ENCODE measurements at regions not wholly inside any gene's neighbourhood (a gene's known extent, or its start where the extent isn't known, plus 50 kb on each side); places are given as distances from the start of the nearest gene placed in this dataset.

DNA sequence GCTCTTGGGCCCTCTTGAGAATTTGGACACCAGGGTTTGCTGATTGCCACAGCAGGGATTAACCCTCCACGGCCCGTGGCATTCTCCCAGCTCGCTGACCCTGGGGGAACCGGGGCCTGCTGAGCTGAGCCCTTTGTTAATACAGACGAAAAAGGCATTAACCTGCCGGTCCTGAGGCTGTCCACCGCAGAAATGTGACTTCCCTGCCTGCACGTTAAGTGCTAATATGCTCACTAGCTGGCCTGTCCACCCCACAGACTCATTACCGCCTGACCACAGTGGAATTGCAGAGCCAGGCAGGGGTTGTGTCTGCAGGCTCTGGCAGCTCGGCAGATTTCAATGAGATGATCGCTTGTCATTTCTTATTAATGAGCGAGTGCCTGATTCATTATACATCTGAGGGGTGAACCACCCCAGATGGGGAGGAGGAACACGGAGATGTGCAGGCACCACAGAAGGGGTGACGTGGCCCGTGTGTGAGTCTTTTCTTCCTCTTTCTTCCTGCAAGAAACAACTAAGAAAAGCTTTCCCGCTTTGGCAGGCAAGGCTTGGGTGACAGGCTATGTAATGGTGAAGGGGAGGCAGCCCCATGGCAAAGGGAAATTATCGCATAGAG is 126.0 kb downstream of the GLI2 start:
- Mint-ChIP-seq H3K9me3 (no peaks in the 10 kb centered on the region), H3K27me3 (ENCODE audit: low read depth) (no peaks in the 10 kb centered on the region), H3K4me1 (peaks cover 41% of the 10 kb centered on the region), H3K27ac (peak overlapping the region; percentile 47), H3K36me3 (peaks cover 4% of the 10 kb centered on the region), H3K4me3 (no peak overlapping the region)
- no peak for DNase-seq (ENCODE audit: low spot score in 2 of 2, unreplicated experiment in 2 of 2)
- no peak for TF ChIP-seq CTCF (IDR thresholded peaks at IDR 0.05; ENCODE audit: unreplicated experiment)

- TF ChIP-seq CTCF (IDR thresholded peaks at IDR 0.05; ENCODE audit: unreplicated experiment) = no peak
- H3K27ac Mint-ChIP-seq = no peak overlapping the region
- peaks cover 45% of the 10 kb centered on the region for H3K4me1 Mint-ChIP-seq
- H3K9me3 Mint-ChIP-seq = no peaks in the 10 kb centered on the region
- H3K36me3 Mint-ChIP-seq = peaks cover 4% of the 10 kb centered on the region
- no peak for DNase-seq (ENCODE audit: low spot score in 2 of 2, unreplicated experiment in 2 of 2)
- no peaks in the 10 kb centered on the region for H3K27me3 Mint-ChIP-seq (ENCODE audit: low read depth)
- no peak overlapping the region for H3K4me3 Mint-ChIP-seq
These were observed 126.8 kb downstream of the GLI2 start for GRCh38 chr2:120862201-120863060.

- H3K9me3 Mint-ChIP-seq = no peaks in the 10 kb centered on the region
These were observed 127.5 kb downstream of the GLI2 start for GRCh38 chr2:120863146-120863545.

GRCh38 chr2:120863661-120864320 is 128.1 kb downstream of the GLI2 start:
- no peak overlapping the region for H3K4me3 Mint-ChIP-seq
- H3K27ac Mint-ChIP-seq = no peak overlapping the region
- H3K4me1 Mint-ChIP-seq = peaks cover 46% of the 10 kb centered on the region
- no peak for DNase-seq (ENCODE audit: low spot score in 2 of 2, unreplicated experiment in 2 of 2)
- H3K27me3 Mint-ChIP-seq (ENCODE audit: low read depth) = no peaks in the 10 kb centered on the region
- TF ChIP-seq CTCF (IDR thresholded peaks at IDR 0.05; ENCODE audit: unreplicated experiment) = no peak
- H3K36me3 Mint-ChIP-seq = peaks cover 4% of the 10 kb centered on the region
- H3K9me3 Mint-ChIP-seq = no peaks in the 10 kb centered on the region

More at GRCh38 chr2:120863146-120863545, 127.5 kb downstream of the GLI2 start:
- no peak overlapping the region for H3K27ac Mint-ChIP-seq
- no peak for DNase-seq (ENCODE audit: low spot score in 2 of 2, unreplicated experiment in 2 of 2)
- H3K36me3 Mint-ChIP-seq = peaks cover 4% of the 10 kb centered on the region
- peaks cover 46% of the 10 kb centered on the region for H3K4me1 Mint-ChIP-seq
- H3K27me3 Mint-ChIP-seq (ENCODE audit: low read depth) = no peaks in the 10 kb centered on the region
- no peak overlapping the region for H3K4me3 Mint-ChIP-seq
- TF ChIP-seq CTCF (IDR thresholded peaks at IDR 0.05; ENCODE audit: unreplicated experiment) = no peak

DNA sequence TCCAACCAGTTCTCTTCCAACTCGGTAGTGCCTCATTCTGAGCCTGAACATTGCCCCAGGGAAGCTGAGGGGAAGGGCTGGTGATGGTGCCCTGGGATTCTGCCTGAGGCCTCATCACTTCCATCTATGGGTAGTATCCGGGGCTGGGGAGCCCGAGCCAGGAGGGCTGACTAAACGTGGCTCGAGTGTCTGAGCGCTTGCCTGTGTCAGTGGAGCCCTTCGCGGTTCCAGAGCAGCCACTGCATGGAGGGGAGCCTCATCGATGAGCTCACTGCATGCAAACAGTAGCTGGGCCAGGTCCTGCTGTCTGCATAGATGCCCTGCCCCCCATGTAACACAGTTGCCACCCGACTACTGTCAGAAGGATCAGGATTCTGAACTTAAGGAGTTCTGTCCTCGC is 129.3 kb downstream of the GLI2 start:
- H3K27ac Mint-ChIP-seq = no peak overlapping the region
- H3K4me1 Mint-ChIP-seq = peaks cover 49% of the 10 kb centered on the region
- H3K27me3 Mint-ChIP-seq (ENCODE audit: low read depth) = no peaks in the 10 kb centered on the region
- DNase-seq (ENCODE audit: low spot score in 2 of 2, unreplicated experiment in 2 of 2) = no peak
- TF ChIP-seq CTCF (IDR thresholded peaks at IDR 0.05; ENCODE audit: unreplicated experiment) = no peak
- peaks cover 4% of the 10 kb centered on the region for H3K36me3 Mint-ChIP-seq
- no peaks in the 10 kb centered on the region for H3K9me3 Mint-ChIP-seq
- H3K4me3 Mint-ChIP-seq = no peak overlapping the region
